HCT116 (cell line): ENCODE measurements at regions not wholly inside any gene's neighbourhood (a gene's known extent, or its start where the extent isn't known, plus 50 kb on each side); places are given as distances from the start of the nearest gene placed in this dataset.

Experiments
- ATAC-seq: fragments of 200-7000 bp; cut with Tn5 transposase; 2 replicates; pipeline ENCODE4 v1.9.1; 2020; ENCODE audit warnings: mild to moderate bottlenecking, moderate library complexity
- BruUV-seq: library from RNA; stranded (reverse); fragments of 400-500 nt; replicated peaks from 2 replicates; lab custom pipeline; 2021; lab: Mats Ljungman, UMichigan
- CTCF ChIA-PET: fragments of 300-600 bp; sonication (Branson Sonifier 250); formaldehyde crosslinking; loops from one replicate; lab custom pipeline; 2021; ENCODE audit warnings: antibody characterized with exemption; lab: Charles Lee
- POLR2A ChIA-PET: fragments of 300-600, 350-600 bp; sonication (Branson Sonifier 250); formaldehyde crosslinking; loops from one replicate; lab custom pipeline; 2021; ENCODE audit warnings: antibody characterized with exemption; lab: Charles Lee
- RAD21 ChIA-PET, 2 experiments: fragments of 300-600 bp; sonication (Branson Sonifier 250); formaldehyde crosslinking; loops; one replicate each; lab custom pipeline; 2023; ENCODE audit warnings: low total read pairs in 2 of 2; ENCODE audit not compliant: uncharacterized antibody in 2 of 2, unreplicated experiment in 2 of 2, low non-redundant PET in 1 of 2; lab: Charles Lee
- DNase-seq: peaks from one replicate; pipeline ENCODE4 v3.0.0-alpha.2; 2010; ENCODE audit warnings: low read depth, low spot score
- H2AFZ ChIP-seq: fragments of 200-600 bp; shearing (Covaris generic), sonication (generic); 2 replicates; pipeline ENCODE4 v1.6.1; 2017; ENCODE audit warnings: low read depth, mixed run types, mixed read lengths, antibody characterized with exemption, low read length; ENCODE audit not compliant: poor library complexity, severe bottlenecking
- H3K27ac ChIP-seq: 2 replicates; pipeline ENCODE4 v1.5.1; 2012; ENCODE audit warnings: low read depth, low read length
- H3K27me3 ChIP-seq: fragments of 200-600 bp; sonication (generic); 2 replicates; pipeline ENCODE4 v1.6.1; 2016; ENCODE audit warnings: mixed run types, low read length, mixed read lengths; ENCODE audit not compliant: insufficient read depth
- H3K36me3 ChIP-seq, 2 experiments: fragments of 200-500 bp in 1 of 2; fragments of 200-600 bp in 1 of 2; sonication (Bioruptor generic) in 1 of 2; sonication (generic) in 1 of 2; 2 replicates each; pipeline versions ENCODE4 v1.5.1 to v1.6.1; 2014 to 2016; ENCODE audit warnings: low read length in 2 of 2, inconsistent platforms in 1 of 2, mixed read lengths in 1 of 2, mixed run types in 1 of 2; ENCODE audit not compliant: insufficient read depth in 2 of 2, control insufficient read depth in 1 of 2
- H3K4me1 ChIP-seq, 2 experiments: fragments of 200-600 bp in 1 of 2; sonication (generic) in 1 of 2; 2 replicates each; pipeline versions ENCODE4 v1.5.1 to v1.6.1; 2012 to 2017; ENCODE audit warnings: low read length in 2 of 2, inconsistent platforms in 1 of 2, mild to moderate bottlenecking in 1 of 2, mixed read lengths in 1 of 2, mixed run types in 1 of 2, moderate library complexity in 1 of 2; ENCODE audit not compliant: insufficient read depth in 2 of 2, control insufficient read depth in 1 of 2
- H3K4me2 ChIP-seq: fragments of 200-600 bp; sonication (generic); 2 replicates; pipeline ENCODE4 v1.6.1; 2017; ENCODE audit warnings: mixed run types, low read length, mixed read lengths
- H3K4me3 ChIP-seq, 2 experiments: fragments of 200-600 bp in 1 of 2; sonication (generic) in 1 of 2; replicated peaks in 1 of 2; 2 replicates each; pipeline ENCODE4 v1.5.1; 2011 to 2016; ENCODE audit warnings: low read length in 2 of 2, control low read depth in 1 of 2, low read depth in 1 of 2, mild to moderate bottlenecking in 1 of 2, mixed read lengths in 1 of 2, mixed run types in 1 of 2
- H3K79me2 ChIP-seq: fragments of 200-600 bp; sonication (generic); 2 replicates; pipeline ENCODE4 v1.6.1; 2017; ENCODE audit warnings: mild to moderate bottlenecking, mixed run types, low read length, moderate library complexity, mixed read lengths; ENCODE audit not compliant: insufficient read depth
- H3K9ac ChIP-seq: fragments of 200-600 bp; sonication (generic); 2 replicates; pipeline ENCODE4 v1.6.1; 2016; ENCODE audit warnings: low read length, mixed read lengths
- H3K9me2 ChIP-seq: fragments of 200-600 bp; sonication (generic), shearing (Covaris generic); 2 replicates; pipeline ENCODE4 v1.6.1; 2017; ENCODE audit warnings: mixed run types, mild to moderate bottlenecking, moderate library complexity; ENCODE audit not compliant: insufficient read depth
- H3K9me3 ChIP-seq, 2 experiments: fragments of 200-500 bp in 1 of 2; fragments of 200-600 bp in 1 of 2; sonication (Bioruptor generic) in 1 of 2; sonication (generic) in 1 of 2; 2 replicates each; pipeline ENCODE4 v1.6.1; 2014 to 2017; ENCODE audit warnings: low read length in 2 of 2, mixed read lengths in 2 of 2, inconsistent platforms in 1 of 2, low read depth in 1 of 2, mild to moderate bottlenecking in 1 of 2, mixed run types in 1 of 2, moderate library complexity in 1 of 2; ENCODE audit not compliant: control insufficient read depth in 1 of 2, insufficient read depth in 1 of 2
- H4K20me1 ChIP-seq: fragments of 200-600 bp; sonication (generic), shearing (Covaris generic); 2 replicates; pipeline ENCODE4 v1.6.1; 2017; ENCODE audit warnings: mixed run types, mild to moderate bottlenecking, moderate library complexity; ENCODE audit not compliant: insufficient read depth
- ATF3 ChIP-seq: IDR thresholded peaks from 2 replicates; pipeline ENCODE4 v1.6.1; 2012
- CEBPB ChIP-seq: IDR thresholded peaks from 2 replicates; pipeline ENCODE4 v1.6.1; 2012; ENCODE audit warnings: low read depth
- EGR1 ChIP-seq: IDR thresholded peaks from 2 replicates; pipeline ENCODE4 v1.6.1; 2012; ENCODE audit warnings: low read depth
- EZH2 ChIP-seq: fragments of 200-600 bp; sonication (generic); IDR thresholded peaks from 2 replicates; pipeline ENCODE4 v1.6.1; 2017; ENCODE audit warnings: antibody characterized with exemption, mixed run types
- EZH2phosphoT487 ChIP-seq: fragments of 200-600 bp; IDR thresholded peaks from 2 replicates; pipeline ENCODE4 v1.6.1; 2018; ENCODE audit warnings: antibody characterized with exemption, borderline replicate concordance
- JUND ChIP-seq: IDR thresholded peaks from 2 replicates; pipeline ENCODE4 v1.6.1; 2012
- MAX ChIP-seq: IDR thresholded peaks from 2 replicates; pipeline ENCODE4 v1.6.1; 2012
- POLR2A ChIP-seq: IDR thresholded peaks from 2 replicates; pipeline ENCODE4 v1.7.0; 2011; ENCODE audit warnings: borderline replicate concordance; ENCODE audit not compliant: insufficient read depth, insufficient read length; ENCODE audit errors: extremely low read depth
- RAD21 ChIP-seq: IDR thresholded peaks from 2 replicates; pipeline ENCODE4 v1.6.1; 2012; ENCODE audit warnings: low read depth, mild to moderate bottlenecking
- SP1 ChIP-seq: IDR thresholded peaks from 2 replicates; pipeline ENCODE4 v1.6.1; 2012; ENCODE audit warnings: low read depth
- TCF7L2 ChIP-seq: IDR thresholded peaks from 2 replicates; pipeline ENCODE4 v1.7.0; 2011; ENCODE audit warnings: borderline replicate concordance, inconsistent platforms; ENCODE audit not compliant: insufficient read depth, insufficient read length; ENCODE audit errors: extremely low read depth
- YY1 ChIP-seq: IDR thresholded peaks from 2 replicates; pipeline ENCODE4 v1.6.1; 2011; ENCODE audit warnings: low read length, low read depth, moderate library complexity, mild to moderate bottlenecking; ENCODE audit not compliant: insufficient replicate concordance; ENCODE audit errors: extremely low read depth
- ZFX ChIP-seq: fragments of 450-650 bp; IDR thresholded peaks from 2 replicates; pipeline ENCODE4 v1.6.1; 2017
- ZNF274 ChIP-seq: fragments of 200-500 bp; sonication (Bioruptor generic); IDR thresholded peaks from 2 replicates; pipeline ENCODE4 v1.6.1; 2014; ENCODE audit warnings: mild to moderate bottlenecking, low read depth, low read length, inconsistent platforms
- intact Hi-C: fragments of 100-400 bp; cut with micrococcal nuclease; formaldehyde crosslinking; loops from 2 replicates; pipeline ENCODE4 v1.10.0; 2022
- TF ChIP-seq, protein P1 (sequence below), 3 experiments: fragments of 200-600 bp in 1 of 3; sonication (generic) in 1 of 3; IDR thresholded peaks in 2 of 3; conservative IDR thresholded peaks in 1 of 3; 2 replicates each; pipeline ENCODE4 v1.5.1; 2012 to 2017; ENCODE audit warnings: low read depth in 2 of 3, low read length in 2 of 3, antibody characterized with exemption in 1 of 3, borderline replicate concordance in 1 of 3, control low read depth in 1 of 3, mild to moderate bottlenecking in 1 of 3, mixed read lengths in 1 of 3, mixed run types in 1 of 3, moderate library complexity in 1 of 3; ENCODE audit not compliant: insufficient read depth in 1 of 3

DNA sequence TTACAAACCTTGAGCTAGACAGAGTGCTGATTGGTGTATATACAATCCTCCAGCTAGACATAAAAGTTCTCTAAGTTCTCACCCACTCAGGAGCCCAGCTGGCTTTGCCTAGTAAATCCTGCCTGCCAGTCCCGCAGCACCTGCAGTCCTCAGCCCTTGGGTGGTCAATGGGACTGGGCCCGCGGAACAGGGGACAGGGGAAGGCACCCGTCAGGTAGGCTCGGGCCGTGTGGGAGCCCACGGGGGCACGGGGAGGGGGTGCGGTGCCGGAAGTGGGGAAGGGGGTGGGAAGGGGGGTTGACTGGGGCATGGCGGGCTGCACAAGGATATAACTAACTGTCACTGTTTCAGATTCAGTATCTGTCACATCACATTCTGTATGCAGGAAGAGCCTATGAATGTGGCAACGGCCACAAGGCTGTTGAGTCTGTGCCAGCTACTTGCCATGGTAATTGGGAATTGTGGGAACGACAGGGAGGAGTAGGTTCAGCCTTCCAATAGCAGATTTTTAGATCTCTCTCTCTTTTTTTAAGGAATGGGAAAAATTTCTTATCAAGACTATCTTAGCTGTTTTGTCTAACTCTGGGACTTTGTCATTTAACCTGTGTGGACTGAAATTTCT lies 205.1 kb upstream of the PLPP4 start:
- H3K36me3 ChIP-seq = no peaks in the 10 kb centered on the region
- DNase-seq (no peak), ATAC-seq (no peak)
- TF ChIP-seq, protein P1, sequence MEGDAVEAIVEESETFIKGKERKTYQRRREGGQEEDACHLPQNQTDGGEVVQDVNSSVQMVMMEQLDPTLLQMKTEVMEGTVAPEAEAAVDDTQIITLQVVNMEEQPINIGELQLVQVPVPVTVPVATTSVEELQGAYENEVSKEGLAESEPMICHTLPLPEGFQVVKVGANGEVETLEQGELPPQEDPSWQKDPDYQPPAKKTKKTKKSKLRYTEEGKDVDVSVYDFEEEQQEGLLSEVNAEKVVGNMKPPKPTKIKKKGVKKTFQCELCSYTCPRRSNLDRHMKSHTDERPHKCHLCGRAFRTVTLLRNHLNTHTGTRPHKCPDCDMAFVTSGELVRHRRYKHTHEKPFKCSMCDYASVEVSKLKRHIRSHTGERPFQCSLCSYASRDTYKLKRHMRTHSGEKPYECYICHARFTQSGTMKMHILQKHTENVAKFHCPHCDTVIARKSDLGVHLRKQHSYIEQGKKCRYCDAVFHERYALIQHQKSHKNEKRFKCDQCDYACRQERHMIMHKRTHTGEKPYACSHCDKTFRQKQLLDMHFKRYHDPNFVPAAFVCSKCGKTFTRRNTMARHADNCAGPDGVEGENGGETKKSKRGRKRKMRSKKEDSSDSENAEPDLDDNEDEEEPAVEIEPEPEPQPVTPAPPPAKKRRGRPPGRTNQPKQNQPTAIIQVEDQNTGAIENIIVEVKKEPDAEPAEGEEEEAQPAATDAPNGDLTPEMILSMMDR (IDR thresholded peaks at IDR 0.05 in 2 of 3, conservative IDR thresholded peaks at IDR 0.05 in 1 of 3; ENCODE audit: borderline replicate concordance in 1 of 3, insufficient read depth in 1 of 3, low read depth in 2 of 3, low read length in 2 of 3) = no peak
- TF ChIP-seq TCF7L2 = no peak
- TF ChIP-seq POLR2A = no peak
- TF ChIP-seq EZH2phosphoT487 = no peak
- no peak for TF ChIP-seq RAD21
- TF ChIP-seq JUND = no peak
- no peak for TF ChIP-seq MAX
- H3K9ac ChIP-seq = no peak overlapping the region
- peaks cover 24% of the 10 kb centered on the region for H3K27me3 ChIP-seq
- ChIA-PET RAD21 (no interaction called here), CTCF (no interaction called here), POLR2A (no interaction called here)
- no peaks in the 10 kb centered on the region for H3K9me2 ChIP-seq
- no peak overlapping the region for H3K4me3 ChIP-seq
- H3K4me1 ChIP-seq = no peaks in the 10 kb centered on the region
- intact Hi-C loops = no loop called here
- no TSS peak for BruUV-seq
- H3K27ac ChIP-seq = no peak overlapping the region
- no peaks in the 10 kb centered on the region for H3K9me3 ChIP-seq
- H4K20me1 ChIP-seq = no peaks in the 10 kb centered on the region
- H2AFZ ChIP-seq = no peak overlapping the region
- no peak overlapping the region for H3K4me2 ChIP-seq
- H3K79me2 ChIP-seq = no peaks in the 10 kb centered on the region

DNA sequence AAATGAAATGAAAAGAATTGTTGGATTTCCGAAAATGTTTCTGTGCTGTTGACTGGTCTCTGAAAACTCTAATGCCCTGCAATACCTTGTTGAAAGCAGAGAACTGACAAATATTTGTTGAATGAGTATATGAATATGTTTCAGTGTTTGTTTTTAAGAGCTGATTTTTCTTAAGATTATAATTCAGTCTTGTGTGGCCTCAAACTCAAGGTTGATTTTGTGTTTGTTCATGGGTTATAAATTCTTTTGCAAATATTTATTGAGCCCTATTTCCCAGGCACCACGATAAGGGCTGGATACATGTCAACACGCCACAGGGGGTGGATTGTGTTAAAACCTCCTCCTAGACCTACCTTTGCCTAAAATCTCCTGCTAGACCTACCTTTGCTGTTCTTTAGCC lies 203.9 kb upstream of the PLPP4 start:
- Histone ChIP-seq H3K4me3 (no peak overlapping the region), H3K9ac (no peak overlapping the region), H4K20me1 (no peaks in the 10 kb centered on the region), H3K27ac (no peak overlapping the region), H3K79me2 (no peaks in the 10 kb centered on the region), H3K4me2 (no peak overlapping the region), H2AFZ (no peak overlapping the region), H3K4me1 (no peaks in the 10 kb centered on the region), H3K9me2 (no peaks in the 10 kb centered on the region), H3K36me3 (no peaks in the 10 kb centered on the region), H3K9me3 (no peaks in the 10 kb centered on the region), H3K27me3 (peaks cover 22% of the 10 kb centered on the region)
- intact Hi-C loops = no loop called here
- BruUV-seq = no TSS peak
- RAD21 ChIA-PET = no interaction called here
- DNase-seq (no peak), ATAC-seq (no peak)
- CTCF ChIA-PET = no interaction called here
- POLR2A ChIA-PET = no interaction called here
- TF ChIP-seq RAD21 (no peak), POLR2A (no peak), SP1 (no peak), ATF3 (no peak), EGR1 (no peak), ZFX (no peak), TCF7L2 (no peak), JUND (no peak), ZNF274 (no peak), CEBPB (no peak), MAX (no peak), EZH2 (no peak), YY1 (no peak)
- TF ChIP-seq, all 23 proteins: peak for 0
